Neural progenitor cell (in vitro differentiated cells): ENCODE measurements at regions not wholly inside any gene's neighbourhood (a gene's known extent, or its start where the extent isn't known, plus 50 kb on each side); places are given as distances from the start of the nearest gene placed in this dataset.
"Not testable (repeated sequence)": the region's sequence is repeated elsewhere in the genome, so short reads cannot be mapped to it uniquely, and the experiment has no call there.

Experiments used
- DNase-seq: peaks from one replicate; pipeline ENCODE4 v3.0.0-alpha.2; 2016; ENCODE audit warnings: low spot score
- H2AFZ ChIP-seq: fragments of 200-600 bp; sonication (generic); replicated peaks from 2 replicates; pipeline ENCODE4 v1.6.1; 2016; ENCODE audit warnings: antibody characterized with exemption
- H3F3A ChIP-seq: fragments of 200-600 bp; sonication (generic); 2 replicates; pipeline ENCODE4 v1.6.1; 2016; ENCODE audit warnings: antibody characterized with exemption, low read depth
- H3K27ac ChIP-seq: fragments of 200-600 bp; sonication (generic); 2 replicates; pipeline ENCODE4 v1.5.1; 2016; ENCODE audit warnings: mild to moderate bottlenecking
- H3K27me3 ChIP-seq: fragments of 200-600 bp; sonication (generic); 2 replicates; pipeline ENCODE4 v1.6.1; 2016; ENCODE audit warnings: mild to moderate bottlenecking, moderate library complexity
- H3K36me3 ChIP-seq: fragments of 200-600 bp; sonication (generic); 2 replicates; pipeline ENCODE4 v1.5.1; 2016
- H3K4me1 ChIP-seq: fragments of 200-600 bp; sonication (generic); 2 replicates; pipeline ENCODE4 v1.6.1; 2016; ENCODE audit warnings: mixed run types
- H3K4me2 ChIP-seq: fragments of 200-600 bp; sonication (generic); 2 replicates; pipeline ENCODE4 v1.6.1; 2016
- H3K4me3 ChIP-seq: fragments of 200-600 bp; sonication (generic); 2 replicates; pipeline ENCODE4 v1.5.1; 2016
- H3K79me2 ChIP-seq: fragments of 200-600 bp; sonication (generic); 2 replicates; pipeline ENCODE4 v1.6.1; 2016; ENCODE audit warnings: low read depth
- H3K9ac ChIP-seq: fragments of 200-600 bp; sonication (generic); 2 replicates; pipeline ENCODE4 v1.6.1; 2016
- H3K9me3 ChIP-seq: fragments of 200-600 bp; sonication (generic); 2 replicates; pipeline ENCODE4 v1.5.1; 2016; ENCODE audit warnings: low read depth
- H4K20me1 ChIP-seq: fragments of 200-600 bp; sonication (generic); 2 replicates; pipeline ENCODE4 v1.6.1; 2016; ENCODE audit warnings: low read depth
- H3K27ac Mint-ChIP-seq: 3 replicates; pipeline ENCODE4 v1.8.0; 2021; ENCODE audit warnings: mixed read lengths
- H3K27me3 Mint-ChIP-seq: 2 replicates; pipeline ENCODE4 v1.8.0; 2022; ENCODE audit warnings: low read depth, mild to moderate bottlenecking, inconsistent platforms, moderate library complexity, mixed read lengths; ENCODE audit not compliant: insufficient read depth
- H3K36me3 Mint-ChIP-seq: 3 replicates; pipeline ENCODE4 v1.8.0; 2021; ENCODE audit warnings: mixed read lengths
- H3K4me1 Mint-ChIP-seq: 3 replicates; pipeline ENCODE4 v1.8.0; 2021; ENCODE audit warnings: mixed read lengths
- H3K4me3 Mint-ChIP-seq: 3 replicates; pipeline ENCODE4 v1.8.0; 2021; ENCODE audit warnings: mild to moderate bottlenecking, moderate library complexity, mixed read lengths
- H3K9me3 Mint-ChIP-seq: 3 replicates; pipeline ENCODE4 v1.8.0; 2020; ENCODE audit warnings: mixed read lengths
- EZH2 ChIP-seq: fragments of 200-600 bp; sonication (generic); IDR thresholded peaks from 2 replicates; pipeline ENCODE4 v1.6.1; 2017; ENCODE audit warnings: antibody characterized with exemption, mild to moderate bottlenecking, moderate library complexity
- EZH2phosphoT487 ChIP-seq: fragments of 200-600 bp; sonication (generic); IDR thresholded peaks from 2 replicates; pipeline ENCODE4 v1.6.1; 2017; ENCODE audit warnings: antibody characterized with exemption
- TF ChIP-seq, protein P1 (sequence below): fragments of 200-600 bp; sonication (generic); IDR thresholded peaks from 2 replicates; pipeline ENCODE4 v1.5.1; 2017; ENCODE audit warnings: antibody characterized with exemption, mild to moderate bottlenecking

GRCh38 chr14:44607701-44608100, 100.6 kb upstream of the FSCB start:
- Histone ChIP-seq H3K4me2 (no peak overlapping the region), H3F3A (no peaks in the 10 kb centered on the region), H3K79me2 (no peaks in the 10 kb centered on the region), H3K36me3 (no peaks in the 10 kb centered on the region), H3K4me3 (no peak overlapping the region), H3K9ac (no peak overlapping the region), H3K27me3 (no peaks in the 10 kb centered on the region), H2AFZ (peak overlapping the region; percentile 22), H3K9me3 (no peaks in the 10 kb centered on the region), H3K27ac (no peak overlapping the region), H3K4me1 (peaks cover 11% of the 10 kb centered on the region), H4K20me1 (no peaks in the 10 kb centered on the region)
- Mint-ChIP-seq H3K4me3 (no peak overlapping the region), H3K27me3 (no peaks in the 10 kb centered on the region), H3K4me1 (no peaks in the 10 kb centered on the region), H3K27ac (no peak overlapping the region), H3K36me3 (no peaks in the 10 kb centered on the region), H3K9me3 (no peaks in the 10 kb centered on the region)
- no peak for DNase-seq
- TF ChIP-seq EZH2phosphoT487 (no peak), EZH2 (no peak)
- TF ChIP-seq, protein P1, sequence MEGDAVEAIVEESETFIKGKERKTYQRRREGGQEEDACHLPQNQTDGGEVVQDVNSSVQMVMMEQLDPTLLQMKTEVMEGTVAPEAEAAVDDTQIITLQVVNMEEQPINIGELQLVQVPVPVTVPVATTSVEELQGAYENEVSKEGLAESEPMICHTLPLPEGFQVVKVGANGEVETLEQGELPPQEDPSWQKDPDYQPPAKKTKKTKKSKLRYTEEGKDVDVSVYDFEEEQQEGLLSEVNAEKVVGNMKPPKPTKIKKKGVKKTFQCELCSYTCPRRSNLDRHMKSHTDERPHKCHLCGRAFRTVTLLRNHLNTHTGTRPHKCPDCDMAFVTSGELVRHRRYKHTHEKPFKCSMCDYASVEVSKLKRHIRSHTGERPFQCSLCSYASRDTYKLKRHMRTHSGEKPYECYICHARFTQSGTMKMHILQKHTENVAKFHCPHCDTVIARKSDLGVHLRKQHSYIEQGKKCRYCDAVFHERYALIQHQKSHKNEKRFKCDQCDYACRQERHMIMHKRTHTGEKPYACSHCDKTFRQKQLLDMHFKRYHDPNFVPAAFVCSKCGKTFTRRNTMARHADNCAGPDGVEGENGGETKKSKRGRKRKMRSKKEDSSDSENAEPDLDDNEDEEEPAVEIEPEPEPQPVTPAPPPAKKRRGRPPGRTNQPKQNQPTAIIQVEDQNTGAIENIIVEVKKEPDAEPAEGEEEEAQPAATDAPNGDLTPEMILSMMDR, result no peak

DNA sequence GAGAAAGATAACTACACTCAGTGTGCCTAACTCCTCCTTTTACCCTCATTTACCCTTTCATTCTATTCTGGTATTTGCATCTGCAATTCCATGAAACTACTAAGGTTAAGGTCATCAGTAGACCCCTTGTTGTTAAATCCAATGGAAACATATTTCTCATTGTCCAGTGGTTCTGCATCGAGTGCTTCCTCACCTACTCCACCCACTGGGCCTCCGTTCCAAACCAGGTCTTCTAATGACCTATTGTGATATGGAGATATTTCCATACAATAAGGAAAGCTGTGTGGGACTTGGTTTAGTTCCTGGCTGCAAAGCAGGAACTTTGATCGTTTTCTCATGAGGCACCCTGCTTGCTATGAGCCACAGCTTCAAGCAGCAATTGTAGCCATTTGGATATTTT, 99.5 kb upstream of the FSCB start:
- H3K27ac ChIP-seq, result no peak overlapping the region
- H2AFZ ChIP-seq, result no peak overlapping the region
- no peaks in the 10 kb centered on the region for H3K36me3 ChIP-seq

GRCh38 chr14:44601266-44601665, 94.2 kb upstream of the FSCB start:
- not testable (repeated sequence) for H3F3A ChIP-seq, H3K9me3 ChIP-seq, H2AFZ ChIP-seq, H3K27me3 ChIP-seq, H3K9ac ChIP-seq, DNase-seq, H4K20me1 ChIP-seq, H3K36me3 Mint-ChIP-seq, H3K27ac ChIP-seq, H3K27me3 Mint-ChIP-seq, H3K4me3 ChIP-seq, H3K4me1 Mint-ChIP-seq, H3K9me3 Mint-ChIP-seq, H3K4me3 Mint-ChIP-seq, H3K27ac Mint-ChIP-seq, H3K4me1 ChIP-seq, H3K79me2 ChIP-seq, H3K4me2 ChIP-seq, H3K36me3 ChIP-seq

More for the DNA sequence above, 99.5 kb upstream of the FSCB start:
- Mint-ChIP-seq H3K4me1 (no peaks in the 10 kb centered on the region), H3K4me3 (no peak overlapping the region), H3K27me3 (no peaks in the 10 kb centered on the region), H3K27ac (no peak overlapping the region), H3K36me3 (no peaks in the 10 kb centered on the region), H3K9me3 (peaks cover 2% of the 10 kb centered on the region)
- no peaks in the 10 kb centered on the region for H3K27me3 ChIP-seq
- H3K9me3 ChIP-seq, result no peaks in the 10 kb centered on the region
- no peaks in the 10 kb centered on the region for H3K79me2 ChIP-seq
- peaks cover 11% of the 10 kb centered on the region for H3K4me1 ChIP-seq
- H3F3A ChIP-seq, result no peaks in the 10 kb centered on the region
- no peak overlapping the region for H3K9ac ChIP-seq
- no peak overlapping the region for H3K4me3 ChIP-seq
- no peaks in the 10 kb centered on the region for H4K20me1 ChIP-seq
- no peak for DNase-seq
- no peak for TF ChIP-seq EZH2
- no peak for TF ChIP-seq EZH2phosphoT487
- TF ChIP-seq, protein P1, result no peak
- no peak overlapping the region for H3K4me2 ChIP-seq

DNA sequence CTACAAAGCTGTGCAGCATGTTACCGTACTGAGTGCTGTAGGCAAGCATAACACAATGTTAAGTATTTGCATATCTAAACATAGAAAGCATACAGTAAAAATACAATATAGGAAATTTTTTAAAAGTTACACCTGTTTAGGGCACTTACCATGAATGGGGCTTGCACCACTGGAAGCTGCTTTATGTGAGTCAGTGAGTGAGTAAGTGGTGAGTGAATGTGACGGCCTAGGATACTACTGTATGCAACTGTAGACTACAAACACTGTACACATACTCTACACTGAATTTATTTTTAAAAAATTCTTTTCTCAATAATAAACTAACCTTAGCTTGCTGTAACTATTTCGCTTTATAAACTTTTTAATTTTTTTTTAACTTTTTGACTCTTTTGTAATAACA, 82.1 kb upstream of the FSCB start:
- Mint-ChIP-seq H3K27me3 (peaks cover 2% of the 10 kb centered on the region), H3K4me3 (no peak overlapping the region), H3K4me1 (no peaks in the 10 kb centered on the region), H3K9me3 (no peaks in the 10 kb centered on the region), H3K36me3 (no peaks in the 10 kb centered on the region), H3K27ac (no peak overlapping the region)
- no peak for DNase-seq
- H3K79me2 ChIP-seq, result no peaks in the 10 kb centered on the region
- no peaks in the 10 kb centered on the region for H3F3A ChIP-seq
- no peak overlapping the region for H3K4me2 ChIP-seq
- H3K4me1 ChIP-seq, result no peaks in the 10 kb centered on the region
- H3K9ac ChIP-seq, result no peak overlapping the region
- no peak overlapping the region for H3K4me3 ChIP-seq
- no peaks in the 10 kb centered on the region for H4K20me1 ChIP-seq
- H3K9me3 ChIP-seq, result no peaks in the 10 kb centered on the region
- no peaks in the 10 kb centered on the region for H3K27me3 ChIP-seq
- H3K27ac ChIP-seq, result no peak overlapping the region
- no peaks in the 10 kb centered on the region for H3K36me3 ChIP-seq
- TF ChIP-seq EZH2 (no peak), EZH2phosphoT487 (no peak)
- TF ChIP-seq, protein P1, result no peak
- no peak overlapping the region for H2AFZ ChIP-seq
